Adipocyte (in vitro differentiated cells): ENCODE measurements at regions not wholly inside any gene's neighbourhood (a gene's known extent, or its start where the extent isn't known, plus 50 kb on each side); places are given as distances from the start of the nearest gene placed in this dataset.

Source experiments
- DNase-seq: peaks from one replicate; pipeline ENCODE4 v3.0.0-alpha.2; 2015; ENCODE audit warnings: low read depth
- H3K27me3 ChIP-seq: replicated peaks from 2 replicates; pipeline ENCODE4 v1.7.0; 2013; ENCODE audit warnings: mild to moderate bottlenecking, low read length, moderate library complexity; ENCODE audit not compliant: control insufficient read depth, insufficient read depth
- H3K36me3 ChIP-seq: 2 replicates; pipeline ENCODE4 v1.7.0; 2013; ENCODE audit warnings: low read length, mild to moderate bottlenecking, moderate library complexity; ENCODE audit not compliant: control insufficient read depth, insufficient read depth, severe bottlenecking
- H3K4me1 ChIP-seq: 2 replicates; pipeline ENCODE4 v1.7.0; 2013; ENCODE audit warnings: mild to moderate bottlenecking, low read length, moderate library complexity; ENCODE audit not compliant: control insufficient read depth, insufficient read depth
- H3K4me3 ChIP-seq: 2 replicates; pipeline ENCODE4 v1.7.0; 2013; ENCODE audit warnings: mild to moderate bottlenecking, low read length, moderate library complexity
- H3K9ac ChIP-seq: 2 replicates; pipeline ENCODE4 v1.7.0; 2013; ENCODE audit warnings: mild to moderate bottlenecking, low read length, moderate library complexity
- H3K9me3 ChIP-seq: 2 replicates; pipeline ENCODE4 v1.7.0; 2013; ENCODE audit warnings: mild to moderate bottlenecking, low read length, moderate library complexity; ENCODE audit not compliant: control insufficient read depth

DNA sequence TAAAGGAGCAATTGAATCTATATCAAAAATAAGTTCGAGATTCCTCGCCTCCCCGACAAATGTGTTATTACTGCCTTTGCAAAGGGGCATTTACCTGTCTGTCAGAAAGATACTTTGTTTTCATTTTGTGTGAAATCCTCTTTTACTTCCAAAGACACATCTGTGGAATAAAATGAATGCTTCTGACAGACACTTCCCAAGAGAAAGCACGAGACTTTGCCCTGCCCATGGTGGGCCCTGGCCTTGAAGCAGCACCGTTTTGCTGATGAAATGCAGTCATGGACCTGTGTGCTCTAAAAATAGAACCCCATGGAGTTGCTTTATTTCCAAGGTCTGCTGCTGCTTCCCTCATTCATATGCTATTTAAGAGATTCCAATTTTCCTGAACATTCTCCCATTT lies 85.9 kb upstream of the USP47 start:
- H3K36me3 ChIP-seq: no peaks in the 10 kb centered on the region
- no peaks in the 10 kb centered on the region for H3K9me3 ChIP-seq
- H3K4me3 ChIP-seq: no peak overlapping the region
- DNase-seq: no peak
- no peak overlapping the region for H3K9ac ChIP-seq
- no peaks in the 10 kb centered on the region for H3K4me1 ChIP-seq
- H3K27me3 ChIP-seq: peaks cover 66% of the 10 kb centered on the region

DNA sequence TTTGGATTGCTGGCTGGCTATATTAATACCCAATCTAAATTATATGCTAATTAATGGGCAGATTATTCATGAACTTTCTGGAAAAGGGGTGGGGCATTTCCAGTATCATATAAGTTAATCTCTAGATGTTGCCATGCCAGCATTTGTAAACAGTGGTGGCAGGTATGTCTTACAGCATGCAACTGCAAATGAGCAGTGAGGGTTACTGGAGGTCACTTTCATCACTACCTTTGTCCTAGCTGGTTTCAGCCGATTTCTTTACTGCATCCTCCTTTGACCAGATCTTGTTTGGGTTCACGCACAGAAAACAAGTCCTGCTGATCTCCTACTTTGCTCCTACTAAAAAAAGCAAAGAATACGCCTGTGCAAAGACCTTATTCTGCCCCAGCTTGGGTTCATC lies 89.1 kb upstream of the USP47 start:
- Histone ChIP-seq H3K4me1 (peaks cover 8% of the 10 kb centered on the region), H3K4me3 (no peak overlapping the region), H3K27me3 (peaks cover 39% of the 10 kb centered on the region), H3K36me3 (no peaks in the 10 kb centered on the region), H3K9ac (no peak overlapping the region), H3K9me3 (no peaks in the 10 kb centered on the region)
- no peak for DNase-seq

DNA sequence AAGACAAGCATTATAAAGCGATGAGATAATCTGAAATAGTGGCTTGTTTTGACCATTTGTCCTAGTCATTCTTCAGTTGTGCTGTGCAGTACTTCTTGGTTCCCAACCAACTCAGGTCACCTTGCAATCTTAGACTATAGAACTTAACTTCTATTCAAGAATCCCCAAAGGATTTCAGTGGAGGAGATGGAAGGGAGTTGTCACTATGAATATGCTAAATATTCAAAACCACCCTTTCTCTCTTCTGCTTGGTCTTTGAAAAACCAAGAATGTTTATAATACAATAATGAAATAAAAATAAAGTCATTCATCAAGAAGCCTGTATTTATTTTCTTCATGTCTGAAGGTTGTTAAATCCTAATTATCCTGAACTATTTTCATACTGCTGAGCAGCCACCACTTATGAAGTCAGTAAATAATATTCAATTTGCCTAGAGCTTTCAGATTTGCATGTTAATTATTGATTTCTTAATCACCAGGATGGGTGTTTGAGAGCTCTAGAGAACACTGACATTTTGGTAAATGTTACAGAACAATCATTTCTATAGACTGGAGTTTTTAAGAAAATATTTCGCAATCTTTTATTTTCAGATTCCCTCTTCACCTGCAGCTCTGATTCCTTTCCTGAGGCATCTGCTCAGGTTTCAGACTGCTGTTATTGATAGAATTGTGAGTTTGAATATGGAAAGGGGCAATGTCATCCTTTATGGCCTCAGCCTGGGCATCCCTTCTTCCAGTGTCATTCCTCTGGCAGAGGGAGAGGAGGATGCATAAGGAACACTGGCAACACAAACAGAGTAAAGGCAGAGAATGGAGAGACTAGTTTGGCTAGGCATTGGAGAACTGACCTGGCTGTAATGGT lies 91.5 kb upstream of the USP47 start:
- Histone ChIP-seq H3K27me3 (peaks cover 23% of the 10 kb centered on the region), H3K9ac (no peak overlapping the region), H3K36me3 (no peaks in the 10 kb centered on the region), H3K9me3 (no peaks in the 10 kb centered on the region), H3K4me1 (peaks cover 8% of the 10 kb centered on the region), H3K4me3 (no peak overlapping the region)
- no peak for DNase-seq

DNA sequence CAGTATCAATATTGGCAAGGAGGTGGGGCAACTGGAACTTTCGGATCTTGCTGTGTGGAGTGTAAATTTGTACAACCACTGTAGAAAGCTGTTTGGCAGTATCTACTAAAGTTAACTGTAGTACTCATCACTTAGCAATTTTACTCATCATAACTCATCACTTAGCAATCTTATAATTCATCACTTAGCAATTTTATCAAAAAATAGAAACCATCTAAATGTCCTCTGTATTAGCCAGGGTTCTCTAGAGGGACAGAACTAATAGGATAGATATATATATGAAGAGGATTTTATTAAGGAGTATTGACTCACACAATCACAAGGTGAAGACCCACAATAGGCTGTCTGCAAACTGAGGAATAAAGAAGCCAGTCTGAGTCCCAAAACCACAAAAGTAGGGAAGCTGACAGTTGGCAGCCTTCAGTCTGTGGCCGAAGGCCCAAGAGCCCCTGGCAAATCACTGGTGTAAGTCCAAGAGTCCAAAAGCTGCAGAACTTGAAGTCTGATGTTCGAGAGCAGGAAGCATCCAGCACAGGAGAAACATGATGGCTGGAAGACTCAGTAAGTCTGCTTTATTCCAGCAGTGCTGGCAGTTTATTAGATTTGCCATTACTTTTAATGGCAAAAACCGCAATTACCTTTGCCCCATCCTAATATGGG lies 92.9 kb upstream of the USP47 start:
- Histone ChIP-seq H3K36me3 (no peaks in the 10 kb centered on the region), H3K27me3 (peaks cover 9% of the 10 kb centered on the region), H3K9me3 (no peaks in the 10 kb centered on the region), H3K4me3 (no peak overlapping the region), H3K9ac (no peak overlapping the region), H3K4me1 (peaks cover 8% of the 10 kb centered on the region)
- DNase-seq: no peak

- Histone ChIP-seq H3K27me3 (no peaks in the 10 kb centered on the region), H3K9ac (no peak overlapping the region), H3K4me1 (peaks cover 8% of the 10 kb centered on the region), H3K4me3 (no peak overlapping the region), H3K9me3 (no peaks in the 10 kb centered on the region), H3K36me3 (no peaks in the 10 kb centered on the region)
- no peak for DNase-seq
Measured at GRCh38 chr11:11747570-11747969, 94.2 kb upstream of the USP47 start.

- no peaks in the 10 kb centered on the region for H3K27me3 ChIP-seq
- no peak overlapping the region for H3K9ac ChIP-seq
- no peaks in the 10 kb centered on the region for H3K36me3 ChIP-seq
- H3K4me3 ChIP-seq: no peak overlapping the region
- peaks cover 8% of the 10 kb centered on the region for H3K4me1 ChIP-seq
- DNase-seq: no peak
- H3K9me3 ChIP-seq: no peaks in the 10 kb centered on the region
Measured at GRCh38 chr11:11746449-11746848, 95.3 kb upstream of the USP47 start.

- Histone ChIP-seq H3K9me3 (no peaks in the 10 kb centered on the region), H3K27me3 (peaks cover 9% of the 10 kb centered on the region), H3K36me3 (no peaks in the 10 kb centered on the region), H3K4me3 (no peak overlapping the region), H3K9ac (no peak overlapping the region), H3K4me1 (no peaks in the 10 kb centered on the region)
- no peak for DNase-seq
Measured at GRCh38 chr11:11743216-11743615, 98.6 kb upstream of the USP47 start.

- Histone ChIP-seq H3K9ac (no peak overlapping the region), H3K9me3 (no peaks in the 10 kb centered on the region), H3K4me1 (no peaks in the 10 kb centered on the region), H3K27me3 (peaks cover 9% of the 10 kb centered on the region), H3K4me3 (no peak overlapping the region), H3K36me3 (no peaks in the 10 kb centered on the region)
- no peak for DNase-seq
Measured at GRCh38 chr11:11742486-11742885, 99.3 kb upstream of the USP47 start.

DNA sequence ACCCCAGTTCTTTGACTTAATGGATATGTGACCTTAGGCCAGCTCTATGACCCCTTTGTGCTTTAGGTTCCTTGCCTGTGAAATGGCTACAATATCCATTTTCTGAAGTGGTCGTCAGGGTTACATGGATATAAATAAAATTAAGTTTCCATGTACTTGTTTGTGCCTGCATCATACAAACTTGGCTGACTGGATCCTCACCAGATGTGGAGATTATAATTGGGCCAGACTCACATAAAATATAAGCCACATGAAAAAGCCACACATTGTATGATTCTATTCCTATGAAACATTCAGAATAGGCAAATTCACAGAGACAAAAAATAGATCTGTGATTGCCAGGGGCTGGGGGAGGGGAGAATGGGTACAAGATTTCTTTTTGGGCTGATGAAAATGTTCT lies 100.9 kb upstream of the USP47 start:
- H3K36me3 ChIP-seq: no peaks in the 10 kb centered on the region
- H3K4me1 ChIP-seq: no peaks in the 10 kb centered on the region
- H3K27me3 ChIP-seq: peaks cover 9% of the 10 kb centered on the region
- no peak for DNase-seq
- H3K9ac ChIP-seq: no peak overlapping the region
- H3K9me3 ChIP-seq: no peaks in the 10 kb centered on the region
- H3K4me3 ChIP-seq: no peak overlapping the region

- Histone ChIP-seq H3K27me3 (peaks cover 9% of the 10 kb centered on the region), H3K9me3 (no peaks in the 10 kb centered on the region), H3K4me1 (no peaks in the 10 kb centered on the region), H3K4me3 (no peak overlapping the region), H3K9ac (no peak overlapping the region), H3K36me3 (no peaks in the 10 kb centered on the region)
- DNase-seq: no peak
Measured at GRCh38 chr11:11740073-11740702, 101.6 kb upstream of the USP47 start.

- no peaks in the 10 kb centered on the region for H3K36me3 ChIP-seq
- H3K9me3 ChIP-seq: no peaks in the 10 kb centered on the region
- no peak for DNase-seq
- no peak overlapping the region for H3K4me3 ChIP-seq
- H3K4me1 ChIP-seq: no peaks in the 10 kb centered on the region
- no peak overlapping the region for H3K9ac ChIP-seq
- peaks cover 15% of the 10 kb centered on the region for H3K27me3 ChIP-seq
Measured at GRCh38 chr11:11738370-11738769, 103.4 kb upstream of the USP47 start.
